Endothelial cell of umbilical vein (primary cell): ENCODE measurements at regions not wholly inside any gene's neighbourhood (a gene's known extent, or its start where the extent isn't known, plus 50 kb on each side); places are given as distances from the start of the nearest gene placed in this dataset.

Experiments
- BruUV-seq: library from RNA; stranded (reverse); fragments of 400-500 nt; replicated peaks from 2 replicates; lab custom pipeline; 2021; lab: Mats Ljungman, UMichigan
- CTCF ChIA-PET: fragments of 300-600, 350-600 bp; sonication (Branson Sonifier 250); formaldehyde crosslinking; loops from one replicate; lab custom pipeline; 2021; ENCODE audit warnings: antibody characterized with exemption, inconsistent platforms; lab: Charles Lee
- POLR2A ChIA-PET: fragments of 300-600, 350-600 bp; sonication (Branson Sonifier 250); formaldehyde crosslinking; loops from one replicate; lab custom pipeline; 2021; ENCODE audit warnings: antibody characterized with exemption, inconsistent platforms; lab: Charles Lee
- DNase-seq: peaks from one replicate; pipeline ENCODE4 v3.0.0-alpha.2; 2011; ENCODE audit warnings: low read depth, low spot score
- FAIRE-seq: peaks from 2 replicates; lab custom pipeline; 2011; peaks lifted over from hg19 to GRCh38; lab: Jason Lieb, UNC
- H2AFZ ChIP-seq: 2 replicates; pipeline ENCODE4 v1.6.0; 2012; ENCODE audit warnings: low read depth, low read length, control low read depth, inconsistent platforms
- H3K27ac ChIP-seq: 2 replicates; pipeline ENCODE4 v1.5.1; 2011; ENCODE audit warnings: low read depth, mild to moderate bottlenecking, control low read depth, low read length, moderate library complexity; ENCODE audit not compliant: insufficient read depth
- H3K27me3 ChIP-seq, 2 experiments: 2 replicates each; pipeline versions ENCODE4 v1.6.0 to v1.6.1; 2011; ENCODE audit warnings: low read length in 2 of 2, mixed read lengths in 1 of 2; ENCODE audit not compliant: control insufficient read depth in 2 of 2, insufficient read depth in 2 of 2
- H3K36me3 ChIP-seq, 2 experiments: 2 replicates in 1 of 2; 3 replicates in 1 of 2; pipeline ENCODE4 v1.5.1; 2011; ENCODE audit warnings: low read length in 2 of 2, mild to moderate bottlenecking in 1 of 2, moderate library complexity in 1 of 2; ENCODE audit not compliant: control insufficient read depth in 2 of 2, insufficient read depth in 2 of 2; ENCODE audit errors: extremely low read depth in 1 of 2
- H3K4me1 ChIP-seq: 3 replicates; pipeline ENCODE4 v1.5.1; 2011; ENCODE audit warnings: mild to moderate bottlenecking, low read length; ENCODE audit not compliant: control insufficient read depth, insufficient read depth; ENCODE audit errors: extremely low read depth
- H3K4me2 ChIP-seq: 2 replicates; pipeline ENCODE4 v1.6.1; 2011; ENCODE audit warnings: low read length, control low read depth, mixed read lengths; ENCODE audit not compliant: insufficient read depth
- H3K4me3 ChIP-seq, 3 experiments: fragments of 200-600 bp in 1 of 3; sonication (generic), shearing (Covaris generic) in 1 of 3; replicated peaks in 1 of 3; 2 replicates each; pipeline ENCODE4 v1.5.1; 2011 to 2016; ENCODE audit warnings: control low read depth in 3 of 3, low read length in 3 of 3, mild to moderate bottlenecking in 2 of 3, inconsistent platforms in 1 of 3, low read depth in 1 of 3, moderate library complexity in 1 of 3; ENCODE audit not compliant: insufficient read depth in 1 of 3
- H3K79me2 ChIP-seq: 2 replicates; pipeline ENCODE4 v1.6.0; 2012; ENCODE audit warnings: low read length, inconsistent platforms; ENCODE audit not compliant: control insufficient read depth, insufficient read depth
- H3K9ac ChIP-seq: replicated peaks from 2 replicates; pipeline ENCODE3; 2011; ENCODE audit warnings: low read length, control low read depth; ENCODE audit not compliant: insufficient read depth; ENCODE audit errors: extremely low read depth
- H3K9me1 ChIP-seq: replicated peaks from 3 replicates; pipeline ENCODE4 v1.6.0; 2011; ENCODE audit warnings: mild to moderate bottlenecking, low read length; ENCODE audit not compliant: control insufficient read depth, insufficient read depth; ENCODE audit errors: extremely low read depth
- H3K9me3 ChIP-seq: replicated peaks from 2 replicates; pipeline ENCODE4 v1.5.1; 2012; ENCODE audit warnings: low read length, inconsistent platforms; ENCODE audit not compliant: control insufficient read depth, insufficient read depth
- H4K20me1 ChIP-seq: replicated peaks from 2 replicates; pipeline ENCODE3; 2011; ENCODE audit warnings: mild to moderate bottlenecking, low read length; ENCODE audit not compliant: control insufficient read depth, insufficient read depth; ENCODE audit errors: extremely low read depth
- CTCF ChIP-seq, 2 donors: IDR thresholded peaks; 1 replicate in 1 of 2; 2 replicates in 1 of 2; pipeline ENCODE4 v1.5.1; 2011; ENCODE audit warnings: low read length in 2 of 2, mild to moderate bottlenecking in 2 of 2, moderate library complexity in 2 of 2, control low read depth in 1 of 2, inconsistent platforms in 1 of 2, low read depth in 1 of 2; ENCODE audit not compliant: insufficient read depth in 1 of 2; ENCODE audit errors: extremely low read depth in 1 of 2
- EZH2 ChIP-seq: IDR thresholded peaks from 2 replicates; pipeline ENCODE4 v1.6.1; 2012; ENCODE audit warnings: borderline replicate concordance, low read depth, mild to moderate bottlenecking, moderate library complexity, low read length, inconsistent platforms; ENCODE audit not compliant: severe bottlenecking
- FOS ChIP-seq: IDR thresholded peaks from 2 replicates; pipeline ENCODE4 v1.6.1; 2011; ENCODE audit warnings: mild to moderate bottlenecking, low read length, moderate library complexity, borderline replicate concordance; ENCODE audit not compliant: insufficient read depth
- GATA2 ChIP-seq: IDR thresholded peaks from 2 replicates; pipeline ENCODE4 v1.7.0; 2011; ENCODE audit warnings: low read depth, mild to moderate bottlenecking, moderate library complexity, mixed read lengths, low read length; ENCODE audit not compliant: insufficient read length, insufficient read depth
- JUN ChIP-seq: IDR thresholded peaks from 2 replicates; pipeline ENCODE4 v1.6.1; 2011; ENCODE audit warnings: borderline replicate concordance, low read depth; ENCODE audit not compliant: insufficient read length, insufficient read depth
- MYC ChIP-seq: IDR thresholded peaks from one replicate; pipeline ENCODE4 v1.6.1; 2011; ENCODE audit warnings: mild to moderate bottlenecking, low read depth, low read length
- POLR2A ChIP-seq: IDR thresholded peaks from 2 replicates; pipeline ENCODE4 v1.6.1; 2012; ENCODE audit warnings: low read depth, mild to moderate bottlenecking, control low read depth, low read length
- POLR2AphosphoS5 ChIP-seq: IDR thresholded peaks from 2 replicates; pipeline ENCODE4 v1.6.1; 2012; ENCODE audit warnings: low read depth, mild to moderate bottlenecking, control low read depth, low read length, moderate library complexity; ENCODE audit not compliant: insufficient read depth
- dilution Hi-C: fragments of 300-500 bp; cut with MboI; formaldehyde crosslinking; loops from one replicate; pipeline ENCODE4 v1.15.0; 2019; ENCODE audit warnings: low sequenced_read_pairs; ENCODE audit not compliant: extremely low pct_ligation_motif_present
- intact Hi-C: fragments of 100-400 bp; cut with micrococcal nuclease; formaldehyde crosslinking; loops from one replicate; pipeline ENCODE4 v1.10.0; 2022
- TF ChIP-seq, protein P1 (sequence below): IDR thresholded peaks from 2 replicates; pipeline ENCODE4 v1.6.1; 2011; ENCODE audit not compliant: insufficient read depth, insufficient read length

GRCh38 chr18:56267334-56267733, 371.1 kb downstream of the TXNL1 start:
- no peak overlapping the region for H3K4me3 ChIP-seq
- ChIA-PET POLR2A (no interaction called here), CTCF (no interaction called here)
- DNase-seq (no peak), FAIRE-seq (no peak)
- TF ChIP-seq GATA2 (no peak), FOS (no peak), CTCF (IDR thresholded peaks at IDR 0.05; ENCODE audit: extremely low read depth in 1 of 2, insufficient read depth in 1 of 2, low read depth in 1 of 2, low read length in 2 of 2) (no peak), MYC (no peak), JUN (no peak), EZH2 (no peak), POLR2A (no peak), POLR2AphosphoS5 (no peak)
- TF ChIP-seq, protein P1, sequence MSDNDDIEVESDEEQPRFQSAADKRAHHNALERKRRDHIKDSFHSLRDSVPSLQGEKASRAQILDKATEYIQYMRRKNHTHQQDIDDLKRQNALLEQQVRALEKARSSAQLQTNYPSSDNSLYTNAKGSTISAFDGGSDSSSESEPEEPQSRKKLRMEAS = no peak
- H3K9me3 ChIP-seq = no peaks in the 10 kb centered on the region
- H3K79me2 ChIP-seq = no peaks in the 10 kb centered on the region
- dilution Hi-C loops = no loop called here
- H3K4me2 ChIP-seq = no peak overlapping the region
- H3K36me3 ChIP-seq = no peaks in the 10 kb centered on the region
- intact Hi-C loops = no loop called here
- H2AFZ ChIP-seq = no peak overlapping the region
- peaks cover 2 to 4% of the 10 kb centered on the region in 2 experiments for H3K27me3 ChIP-seq
- H4K20me1 ChIP-seq = no peaks in the 10 kb centered on the region
- no peak overlapping the region for H3K27ac ChIP-seq
- no TSS peak for BruUV-seq
- H3K9ac ChIP-seq = no peak overlapping the region
- H3K9me1 ChIP-seq = no peaks in the 10 kb centered on the region
- no peaks in the 10 kb centered on the region for H3K4me1 ChIP-seq
